HG03039 (cell line): ENCODE measurements at regions not wholly inside any gene's neighbourhood (a gene's known extent, or its start where the extent isn't known, plus 50 kb on each side); places are given as distances from the start of the nearest gene placed in this dataset.

Experiments
- ATAC-seq: cut with Tn5 transposase; IDR thresholded peaks from one replicate; pipeline ENCODE4 v1.9.1; 2021; ENCODE audit warnings: mild to moderate bottlenecking, moderate library complexity; ENCODE audit not compliant: unreplicated experiment

- ATAC-seq: no peak
Observed at GRCh38 chr18:53937037-53937436, 287.4 kb downstream of the MBD2 start.

- no peak for ATAC-seq
Observed at GRCh38 chr18:53935803-53936202, 288.7 kb downstream of the MBD2 start.

- no peak for ATAC-seq
Observed at GRCh38 chr18:53935399-53935798, 289.1 kb downstream of the MBD2 start.

- ATAC-seq: no peak
Observed at GRCh38 chr18:53920312-53921075, 304.0 kb downstream of the MBD2 start.

- no peak for ATAC-seq
Observed at GRCh38 chr18:53918091-53918490, 306.4 kb downstream of the MBD2 start.

- ATAC-seq: no peak
Observed at GRCh38 chr18:53911200-53911599, 313.3 kb downstream of the MBD2 start.

- ATAC-seq: no peak
Observed at GRCh38 chr18:53909668-53910067, 314.8 kb downstream of the MBD2 start.

GRCh38 chr18:53907921-53908320 is 316.5 kb downstream of the MBD2 start:
- ATAC-seq: no peak

- ATAC-seq: no peak
Observed at GRCh38 chr18:53906681-53907080, 317.8 kb downstream of the MBD2 start.

GRCh38 chr18:53894675-53895442 is 329.6 kb downstream of the MBD2 start:
- no peak for ATAC-seq

- no peak for ATAC-seq
Observed at GRCh38 chr18:53887447-53887846, 337.0 kb downstream of the MBD2 start.

- no peak for ATAC-seq
Observed at GRCh38 chr18:53886058-53886457, 338.4 kb downstream of the MBD2 start.

GRCh38 chr18:53883771-53884170 is 340.7 kb downstream of the MBD2 start:
- no peak for ATAC-seq

- ATAC-seq: no peak
Observed at GRCh38 chr18:53874103-53874502, 350.4 kb downstream of the MBD2 start.

GRCh38 chr18:53864770-53865169 is 359.7 kb downstream of the MBD2 start:
- ATAC-seq: no peak

- ATAC-seq: no peak
Observed at GRCh38 chr18:53862921-53863320, 361.5 kb downstream of the MBD2 start.

GRCh38 chr18:53861185-53861584 is 363.3 kb downstream of the MBD2 start:
- ATAC-seq: no peak

- no peak for ATAC-seq
Observed at GRCh38 chr18:53859764-53860163, 364.7 kb downstream of the MBD2 start.

GRCh38 chr18:53850902-53851301 is 373.6 kb downstream of the MBD2 start:
- no peak for ATAC-seq

- ATAC-seq: no peak
Observed at GRCh38 chr18:53843763-53844162, 380.7 kb downstream of the MBD2 start.

GRCh38 chr18:53843113-53843760 is 381.2 kb downstream of the MBD2 start:
- ATAC-seq: no peak

- ATAC-seq: no peak
Observed at GRCh38 chr18:53838746-53839145, 385.7 kb downstream of the MBD2 start.
